Mesendoderm (in vitro differentiated cells): ENCODE measurements at regions not wholly inside any gene's neighbourhood (a gene's known extent, or its start where the extent isn't known, plus 50 kb on each side); places are given as distances from the start of the nearest gene placed in this dataset.

ENCODE experiments used
- DNase-seq: peaks from one replicate; pipeline ENCODE4 v3.0.0; 2013
- H2AK5ac ChIP-seq: 2 replicates; pipeline ENCODE4 v1.6.1; 2013; ENCODE audit warnings: low read length, inconsistent platforms
- H2BK120ac ChIP-seq: 2 replicates; pipeline ENCODE4 v1.6.1; 2013; ENCODE audit warnings: low read depth, mild to moderate bottlenecking, low read length, moderate library complexity, mixed read lengths
- H2BK15ac ChIP-seq: replicated peaks from 2 replicates; pipeline ENCODE4 v1.6.1; 2013; ENCODE audit warnings: low read depth, mild to moderate bottlenecking, moderate library complexity
- H2BK5ac ChIP-seq: 2 replicates; pipeline ENCODE4 v1.6.1; 2013; ENCODE audit warnings: low read length, inconsistent platforms
- H3K18ac ChIP-seq: 2 replicates; pipeline ENCODE4 v1.6.1; 2013; ENCODE audit warnings: mild to moderate bottlenecking, low read length, mixed read lengths
- H3K23ac ChIP-seq: one replicate; pipeline ENCODE4 v1.6.1; 2013; ENCODE audit warnings: low read length
- H3K27ac ChIP-seq: 2 replicates; pipeline ENCODE4 v1.5.1; 2013; ENCODE audit warnings: low read depth, mild to moderate bottlenecking, inconsistent platforms, low read length, moderate library complexity
- H3K27me3 ChIP-seq: 2 replicates; pipeline ENCODE4 v1.6.1; 2013; ENCODE audit warnings: low read length, control low read depth, mild to moderate bottlenecking, inconsistent platforms; ENCODE audit not compliant: insufficient read depth, poor library complexity
- H3K36me3 ChIP-seq: 2 replicates; pipeline ENCODE4 v1.6.1; 2013; ENCODE audit warnings: low read length, inconsistent platforms; ENCODE audit not compliant: control insufficient read depth, insufficient read depth
- H3K4ac ChIP-seq: one replicate; pipeline ENCODE4 v1.6.1; 2013; ENCODE audit warnings: low read depth, mild to moderate bottlenecking, low read length, moderate library complexity
- H3K4me1 ChIP-seq: 2 replicates; pipeline ENCODE4 v1.6.1; 2013; ENCODE audit warnings: low read depth, low read length, inconsistent platforms; ENCODE audit not compliant: control insufficient read depth
- H3K4me2 ChIP-seq: 2 replicates; pipeline ENCODE4 v1.6.1; 2013; ENCODE audit warnings: low read length
- H3K4me3 ChIP-seq: 2 replicates; pipeline ENCODE4 v1.5.1; 2013; ENCODE audit warnings: mild to moderate bottlenecking, low read length
- H3K56ac ChIP-seq: one replicate; pipeline ENCODE4 v1.6.1; 2013; ENCODE audit warnings: low read length
- H3K79me1 ChIP-seq: 2 replicates; pipeline ENCODE4 v1.6.1; 2013; ENCODE audit warnings: low read length, inconsistent platforms
- H3K79me2 ChIP-seq: 2 replicates; pipeline ENCODE4 v1.6.1; 2013; ENCODE audit warnings: mild to moderate bottlenecking, low read length; ENCODE audit not compliant: control insufficient read depth, insufficient read depth
- H3K9ac ChIP-seq: 2 replicates; pipeline ENCODE4 v1.6.1; 2013; ENCODE audit warnings: low read length, inconsistent platforms
- H4K5ac ChIP-seq: one replicate; pipeline ENCODE4 v1.6.1; 2013; ENCODE audit warnings: low read length
- H4K8ac ChIP-seq: one replicate; pipeline ENCODE4 v1.6.1; 2013; ENCODE audit warnings: low read depth, mild to moderate bottlenecking, control low read depth, low read length, moderate library complexity
- WGBS: extraction: QIAGEN DNeasy Blood & Tissue Kit; methylation state at CpG from one replicate; pipeline ENCODE4 v1.1.7; 2013; ENCODE audit warnings: low lambda C conversion rate, missing lambda C conversion rate; ENCODE audit not compliant: insufficient coverage; ENCODE audit errors: extremely low coverage; 5-methylcytosine and 5-hydroxymethylcytosine counted together

GRCh38 chr2:16270441-16270840, 330.1 kb downstream of the MYCN start:
- WGBS: no CpG with 5 or more reads among the region's 4 CpGs
- no peak overlapping the region for H3K56ac ChIP-seq
- no peak overlapping the region for H3K4ac ChIP-seq
- H3K27ac ChIP-seq: no peak overlapping the region
- H4K5ac ChIP-seq: no peak overlapping the region
- H2BK5ac ChIP-seq: no peak overlapping the region
- no peaks in the 10 kb centered on the region for H3K36me3 ChIP-seq
- no peak overlapping the region for H4K8ac ChIP-seq
- H2BK15ac ChIP-seq: no peak overlapping the region
- H2BK120ac ChIP-seq: no peak overlapping the region
- H3K9ac ChIP-seq: no peak overlapping the region
- no peaks in the 10 kb centered on the region for H3K4me1 ChIP-seq
- H3K18ac ChIP-seq: no peak overlapping the region
- H3K23ac ChIP-seq: no peak overlapping the region
- H3K79me2 ChIP-seq: no peaks in the 10 kb centered on the region
- H3K27me3 ChIP-seq: no peaks in the 10 kb centered on the region
- no peak for DNase-seq
- H3K4me3 ChIP-seq: no peak overlapping the region
- H2AK5ac ChIP-seq: no peak overlapping the region
- no peaks in the 10 kb centered on the region for H3K79me1 ChIP-seq
- no peak overlapping the region for H3K4me2 ChIP-seq

- Histone ChIP-seq H2BK120ac (no peak overlapping the region), H3K23ac (no peak overlapping the region), H3K4ac (no peak overlapping the region), H3K18ac (no peak overlapping the region), H4K8ac (no peak overlapping the region), H3K4me2 (no peak overlapping the region), H4K5ac (no peak overlapping the region), H3K79me2 (no peaks in the 10 kb centered on the region), H2AK5ac (no peak overlapping the region), H2BK15ac (no peak overlapping the region), H3K56ac (no peak overlapping the region), H3K4me3 (no peak overlapping the region), H3K79me1 (no peaks in the 10 kb centered on the region), H2BK5ac (no peak overlapping the region), H3K9ac (no peak overlapping the region), H3K4me1 (no peaks in the 10 kb centered on the region), H3K27ac (no peak overlapping the region), H3K27me3 (no peaks in the 10 kb centered on the region), H3K36me3 (no peaks in the 10 kb centered on the region)
- no peak for DNase-seq
- no CpG with 5 or more reads among the region's 3 CpGs for WGBS
Measured at GRCh38 chr2:16268301-16269000, 328.1 kb downstream of the MYCN start.

GRCh38 chr2:16266571-16266970, 326.2 kb downstream of the MYCN start:
- Histone ChIP-seq H3K4me1 (no peaks in the 10 kb centered on the region), H3K36me3 (no peaks in the 10 kb centered on the region), H4K5ac (no peak overlapping the region), H3K4me2 (no peak overlapping the region), H2AK5ac (no peak overlapping the region), H3K4ac (no peak overlapping the region), H3K9ac (no peak overlapping the region), H2BK5ac (no peak overlapping the region), H4K8ac (no peak overlapping the region), H2BK120ac (no peak overlapping the region), H3K27me3 (no peaks in the 10 kb centered on the region), H3K27ac (no peak overlapping the region), H2BK15ac (no peak overlapping the region), H3K18ac (no peak overlapping the region), H3K4me3 (no peak overlapping the region), H3K79me2 (no peaks in the 10 kb centered on the region), H3K56ac (no peak overlapping the region), H3K79me1 (no peaks in the 10 kb centered on the region), H3K23ac (no peak overlapping the region)
- 100% methylated on average over 1 of the region's 11 CpGs for WGBS
- no peak for DNase-seq

GRCh38 chr2:16264931-16265540, 324.7 kb downstream of the MYCN start:
- H4K8ac ChIP-seq: no peak overlapping the region
- no peak overlapping the region for H3K27ac ChIP-seq
- H3K56ac ChIP-seq: no peak overlapping the region
- H3K27me3 ChIP-seq: no peaks in the 10 kb centered on the region
- no peak overlapping the region for H3K23ac ChIP-seq
- no peak overlapping the region for H2BK120ac ChIP-seq
- H3K4ac ChIP-seq: no peak overlapping the region
- no peak overlapping the region for H3K4me3 ChIP-seq
- no peak overlapping the region for H4K5ac ChIP-seq
- DNase-seq: no peak
- no peak overlapping the region for H3K4me2 ChIP-seq
- no peak overlapping the region for H2BK5ac ChIP-seq
- H3K18ac ChIP-seq: no peak overlapping the region
- no peaks in the 10 kb centered on the region for H3K4me1 ChIP-seq
- WGBS: no CpG with 5 or more reads among the region's 4 CpGs
- no peaks in the 10 kb centered on the region for H3K79me1 ChIP-seq
- no peaks in the 10 kb centered on the region for H3K36me3 ChIP-seq
- H2BK15ac ChIP-seq: no peak overlapping the region
- H2AK5ac ChIP-seq: no peak overlapping the region
- no peaks in the 10 kb centered on the region for H3K79me2 ChIP-seq
- no peak overlapping the region for H3K9ac ChIP-seq

- H3K4me1 ChIP-seq: no peaks in the 10 kb centered on the region
- H3K36me3 ChIP-seq: no peaks in the 10 kb centered on the region
- no peak overlapping the region for H3K27ac ChIP-seq
- H3K27me3 ChIP-seq: no peaks in the 10 kb centered on the region
- H3K79me1 ChIP-seq: no peaks in the 10 kb centered on the region
- H3K56ac ChIP-seq: no peak overlapping the region
- H3K4me3 ChIP-seq: no peak overlapping the region
- no peak overlapping the region for H2BK5ac ChIP-seq
- no peak overlapping the region for H3K4me2 ChIP-seq
- H3K9ac ChIP-seq: no peak overlapping the region
- no peaks in the 10 kb centered on the region for H3K79me2 ChIP-seq
- H4K8ac ChIP-seq: no peak overlapping the region
- no peak overlapping the region for H3K18ac ChIP-seq
- no peak overlapping the region for H3K23ac ChIP-seq
- WGBS: no CpG with 5 or more reads among the region's 4 CpGs
- H2BK120ac ChIP-seq: no peak overlapping the region
- H3K4ac ChIP-seq: no peak overlapping the region
- no peak overlapping the region for H2AK5ac ChIP-seq
- no peak for DNase-seq
- H2BK15ac ChIP-seq: no peak overlapping the region
- H4K5ac ChIP-seq: no peak overlapping the region
Measured at GRCh38 chr2:16264491-16264890, 324.1 kb downstream of the MYCN start.
